ENCODE measurements at regions not wholly inside any gene's neighbourhood (a gene's known extent, or its start where the extent isn't known, plus 50 kb on each side); places are given as distances from the start of the nearest gene placed in this dataset.

- CTCF ChIA-PET: no interaction called here
- no peak for ATAC-seq (ENCODE audit: low read depth)
Measured at GRCh38 chr13:91187522-91187921, 160.0 kb upstream of the MIR17HG start.

More at GRCh38 chr13:91187522-91187921, 160.0 kb upstream of the MIR17HG start:
- dilution Hi-C loops (cut with HindIII; ENCODE audit: low sequenced_read_pairs, unreplicated experiment): no loop called here
- no TSS peak for BruUV-seq (replicated peaks)
- H4K5ac ChIP-seq (ENCODE audit: low read depth, low read length): no peak overlapping the region
- no peak for DNase-seq
- POLR2A ChIA-PET (ENCODE audit: unreplicated experiment): no interaction called here
- TF ChIP-seq SMC3 (IDR thresholded peaks at IDR 0.05; ENCODE audit: low read depth, low read length) (no peak), MXI1 (IDR thresholded peaks at IDR 0.05; ENCODE audit: borderline replicate concordance, low read depth, low read length) (no peak), USF2 (IDR thresholded peaks at IDR 0.05; ENCODE audit: low read depth, low read length) (no peak), RCOR1 (IDR thresholded peaks at IDR 0.05; ENCODE audit: insufficient replicate concordance, low read length) (no peak), BHLHE40 (IDR thresholded peaks at IDR 0.05; ENCODE audit: low read depth, low read length) (no peak), RFX5 (IDR thresholded peaks at IDR 0.05; ENCODE audit: low read depth, low read length) (no peak), FOS (IDR thresholded peaks at IDR 0.05; ENCODE audit: low read depth, low read length) (no peak), ELK1 (IDR thresholded peaks at IDR 0.05; ENCODE audit: borderline replicate concordance, low read depth, low read length) (no peak), RAD21 (IDR thresholded peaks at IDR 0.05; ENCODE audit: low read length) (no peak), MAFK (IDR thresholded peaks at IDR 0.05; ENCODE audit: low read depth, low read length) (no peak)
- no peak overlapping the region for H3K18ac ChIP-seq (ENCODE audit: low read depth, low read length)
- H3K4me2 ChIP-seq (ENCODE audit: low read depth, low read length): no peak overlapping the region
- no peaks in the 10 kb centered on the region for H3K36me3 ChIP-seq (ENCODE audit: control insufficient read depth, insufficient read depth, low read length)
- no peak overlapping the region for H3K14ac ChIP-seq (replicated peaks; ENCODE audit: low read depth, low read length)
- intact Hi-C loops (cut with micrococcal nuclease): no loop called here
- H4K8ac ChIP-seq (ENCODE audit: low read depth in 2 of 2, low read length in 2 of 2): no peak overlapping the region
- no peak overlapping the region for H3K9ac ChIP-seq (ENCODE audit: low read depth, low read length)
- no peak overlapping the region for H3K4ac ChIP-seq (ENCODE audit: low read depth, low read length)
- no peak overlapping the region for H2BK5ac ChIP-seq (ENCODE audit: low read depth, low read length, poor library complexity, severe bottlenecking)
- H2AK5ac ChIP-seq (ENCODE audit: low read depth, low read length): no peak overlapping the region
- no peaks in the 10 kb centered on the region for H4K20me1 ChIP-seq (ENCODE audit: insufficient read depth, low read length)
- H3K56ac ChIP-seq (ENCODE audit: extremely low read depth, insufficient read depth, low read length): no peak overlapping the region
- no peaks in the 10 kb centered on the region for H3K9me1 ChIP-seq (ENCODE audit: insufficient read depth, low read length)
- no peak overlapping the region for H3K23ac ChIP-seq (ENCODE audit: low read depth, low read length)
- H3K4me3 ChIP-seq (ENCODE audit: insufficient read depth, low read depth, low read length): no peak overlapping the region
- H2AK9ac ChIP-seq (replicated peaks; ENCODE audit: low read depth, low read length, poor library complexity): no peak overlapping the region
- H3K27me3 ChIP-seq (ENCODE audit: control insufficient read depth, insufficient read depth, low read length): no peaks in the 10 kb centered on the region
- in situ Hi-C loops (cut with MboI; ENCODE audit: low sequenced_read_pairs): no loop called here
- H2BK120ac ChIP-seq (ENCODE audit: low read depth, low read length): no peak overlapping the region
- no peak overlapping the region for H2BK15ac ChIP-seq (ENCODE audit: low read depth, low read length)
- no peak overlapping the region for H2AFZ ChIP-seq (replicated peaks; ENCODE audit: low read length, poor library complexity)
- H3K27ac ChIP-seq (ENCODE audit: insufficient read depth, low read length): no peak overlapping the region
- no peak overlapping the region for H4K91ac ChIP-seq (ENCODE audit: insufficient read depth, low read depth, low read length)
- H3K4me1 ChIP-seq (ENCODE audit: control insufficient read depth, insufficient read depth, low read length): no peaks in the 10 kb centered on the region
- H3K79me1 ChIP-seq (ENCODE audit: low read depth in 1 of 2, low read length in 2 of 2): no peaks in the 10 kb centered on the region
- no peaks in the 10 kb centered on the region for H3K9me3 ChIP-seq (ENCODE audit: control insufficient read depth, insufficient read depth, low read length)
- no peak overlapping the region for H2BK20ac ChIP-seq (ENCODE audit: low read depth, low read length)

All from IMR-90 (cell line).